Esophagus (tissue), 2 donors: ENCODE measurements at regions not wholly inside any gene's neighbourhood (a gene's known extent, or its start where the extent isn't known, plus 50 kb on each side); places are given as distances from the start of the nearest gene placed in this dataset.
"Not testable (repeated sequence)": the region's sequence is repeated elsewhere in the genome, so short reads cannot be mapped to it uniquely, and the experiment has no call there.

ENCODE experiments used
- H3K27ac ChIP-seq, 2 donors: one replicate each; pipeline ENCODE4 v1.5.1; 2013; ENCODE audit warnings: low read depth in 2 of 2, mild to moderate bottlenecking in 2 of 2, inconsistent platforms in 1 of 2, low read length in 1 of 2, moderate library complexity in 1 of 2
- H3K27me3 ChIP-seq, 2 donors: one replicate each; pipeline ENCODE4 v1.6.1; 2013; ENCODE audit warnings: low read length in 2 of 2, control low read depth in 1 of 2, mild to moderate bottlenecking in 1 of 2; ENCODE audit not compliant: insufficient read depth in 2 of 2, control insufficient read depth in 1 of 2
- H3K36me3 ChIP-seq, 2 donors: one replicate each; pipeline ENCODE4 v1.6.1; 2013; ENCODE audit warnings: low read length in 1 of 2; ENCODE audit not compliant: control insufficient read depth in 2 of 2, insufficient read depth in 2 of 2
- H3K4me1 ChIP-seq, 2 donors: one replicate each; pipeline ENCODE4 v1.6.1; 2013; ENCODE audit warnings: low read length in 1 of 2; ENCODE audit not compliant: control insufficient read depth in 2 of 2, insufficient read depth in 2 of 2
- H3K4me3 ChIP-seq, 2 donors: one replicate each; pipeline ENCODE4 v1.5.1; 2013; ENCODE audit warnings: low read length in 2 of 2, mild to moderate bottlenecking in 2 of 2, low read depth in 1 of 2, moderate library complexity in 1 of 2
- H3K9me3 ChIP-seq, 2 donors: one replicate each; pipeline ENCODE4 v1.6.1; 2013; ENCODE audit warnings: mild to moderate bottlenecking in 2 of 2, low read depth in 1 of 2, low read length in 1 of 2, moderate library complexity in 1 of 2; ENCODE audit not compliant: control insufficient read depth in 2 of 2, insufficient read depth in 1 of 2
- WGBS, 2 donors: extraction: QIAGEN DNeasy Blood & Tissue Kit; methylation state at CpG; one replicate each; pipeline ENCODE4 v1.1.7; 2013; 5-methylcytosine and 5-hydroxymethylcytosine counted together
- donor health status: healthy with polysubstance abuse.
- donor health status: Bipolar disorder and iron deficiency.

DNA sequence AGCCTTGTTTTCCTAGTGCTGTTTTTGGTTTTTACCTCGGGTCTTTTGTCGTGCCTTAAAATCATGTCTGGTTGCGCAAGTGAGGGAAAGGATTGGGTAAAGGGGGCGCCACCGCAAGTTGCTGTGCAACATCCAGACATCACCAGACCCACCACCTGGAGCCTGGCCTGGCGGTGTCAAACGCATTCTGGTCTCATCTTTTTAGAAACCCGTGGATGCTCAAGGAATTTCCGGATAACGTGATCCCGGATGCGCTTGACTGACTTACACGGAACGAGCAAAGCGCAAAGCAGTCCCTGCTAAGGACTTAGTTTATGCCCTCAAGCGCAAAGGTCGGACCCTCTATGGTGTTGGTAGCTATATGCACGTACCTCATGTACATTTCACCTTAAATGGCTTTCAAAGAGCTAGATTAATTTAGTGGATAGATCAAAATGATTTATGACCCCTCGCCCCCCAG lies 105.2 kb downstream of the OR2B2 start:
- Histone ChIP-seq H3K27ac (peak overlapping the region; percentile 80 to 94), H3K27me3 (no peaks in the 10 kb centered on the region), H3K4me3 (peak overlapping the region; percentile 58 to 59), H3K4me1 (peaks cover 3 to 7% of the 10 kb centered on the region in 2 donors), H3K36me3 (no peaks in the 10 kb centered on the region), H3K9me3 (no peaks in the 10 kb centered on the region)
- 3 to 5% methylated on average over 19 of the region's 19 CpGs for WGBS, 2 donors

DNA sequence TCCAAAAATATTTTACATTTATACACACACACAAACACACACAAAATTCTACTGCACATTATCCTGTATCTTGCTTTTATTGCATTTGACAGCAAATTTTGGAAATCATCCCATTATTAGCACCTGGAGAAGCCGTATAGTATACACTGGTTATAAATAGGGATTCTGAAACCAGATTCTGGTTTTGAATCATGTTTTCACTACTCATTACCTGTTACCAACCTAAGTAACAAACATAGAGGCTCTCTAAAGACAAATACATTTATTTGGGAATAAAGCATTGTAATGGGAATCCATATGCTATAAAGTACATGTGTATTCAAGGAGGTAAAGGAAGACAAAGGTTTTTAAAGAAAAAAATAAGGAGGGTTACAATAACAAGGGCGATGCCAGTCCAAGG lies 106.8 kb downstream of the OR2B2 start:
- Histone ChIP-seq H3K36me3 (no peaks in the 10 kb centered on the region), H3K9me3 (no peaks in the 10 kb centered on the region)
- WGBS, 2 donors = 88 to 93% methylated on average over 2 of the region's 2 CpGs

DNA sequence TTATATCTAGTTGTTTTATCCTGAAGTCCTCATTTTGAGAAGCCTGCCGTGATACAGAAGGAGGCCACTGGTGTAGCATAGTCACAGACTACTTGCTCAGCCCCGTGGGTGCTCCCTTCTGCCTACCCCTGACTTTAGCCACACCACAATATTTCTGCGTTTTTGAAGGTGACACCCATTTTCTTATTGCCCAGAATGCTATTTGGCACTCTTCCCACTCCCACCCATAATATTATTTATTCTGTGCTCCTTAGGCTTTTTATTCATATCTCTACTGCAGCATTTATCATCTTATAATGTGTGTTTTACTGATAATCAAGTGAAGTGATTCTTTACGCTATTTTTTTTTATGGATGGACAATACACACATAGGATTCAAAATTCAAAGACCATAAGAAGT lies 107.3 kb downstream of the OR2B2 start:
- Histone ChIP-seq H3K27ac (no peak overlapping the region), H3K27me3 (no peaks in the 10 kb centered on the region), H3K4me3 (no peak overlapping the region), H3K36me3 (no peaks in the 10 kb centered on the region), H3K4me1 (peaks cover 0 to 7% of the 10 kb centered on the region in 2 donors), H3K9me3 (no peaks in the 10 kb centered on the region)
- WGBS, 2 donors = 86 to 90% methylated on average over 4 of the region's 4 CpGs

More for the DNA sequence above, 106.8 kb downstream of the OR2B2 start:
- Histone ChIP-seq H3K27ac (no peak overlapping the region), H3K27me3 (no peaks in the 10 kb centered on the region), H3K4me3 (no peak overlapping the region), H3K4me1 (peaks cover 3 to 7% of the 10 kb centered on the region in 2 donors)

DNA sequence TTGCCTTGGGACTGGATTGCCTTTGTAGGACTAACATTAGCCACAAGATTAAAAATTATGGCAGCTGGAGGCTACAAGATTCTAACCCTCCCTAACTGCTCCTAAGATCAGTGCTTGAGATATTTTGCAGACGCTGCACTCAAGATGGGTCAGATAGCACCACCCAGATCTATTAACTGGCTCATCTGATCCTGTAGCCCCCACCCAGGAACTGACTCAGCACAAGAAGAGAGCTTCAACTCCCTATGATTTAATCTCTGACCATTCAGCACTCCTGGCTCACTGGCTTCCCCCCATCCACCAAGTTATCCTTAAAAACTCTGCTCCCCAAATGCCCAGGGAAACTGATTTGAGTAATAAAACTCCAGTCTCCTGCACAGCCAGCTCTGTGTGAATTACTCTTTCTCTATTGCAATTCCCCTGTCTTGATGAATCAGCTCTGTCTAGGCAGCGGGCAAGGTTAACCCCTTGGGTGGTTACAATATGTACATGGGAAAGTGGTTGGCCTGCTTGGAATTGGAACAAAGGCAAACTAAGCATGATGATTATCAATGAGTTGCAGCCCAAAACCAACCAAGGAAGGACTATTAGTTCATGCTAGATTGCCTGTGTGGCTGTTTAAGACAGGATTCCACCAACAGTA lies 111.3 kb downstream of the OR2B2 start:
- WGBS, 2 donors = 78% methylated on average over 2 of the region's 2 CpGs
- Histone ChIP-seq H3K4me3 (no peak overlapping the region), H3K4me1 (no peaks in the 10 kb centered on the region), H3K27me3 (no peaks in the 10 kb centered on the region), H3K27ac (no peak overlapping the region), H3K36me3 (no peaks in the 10 kb centered on the region), H3K9me3 (no peaks in the 10 kb centered on the region)

DNA sequence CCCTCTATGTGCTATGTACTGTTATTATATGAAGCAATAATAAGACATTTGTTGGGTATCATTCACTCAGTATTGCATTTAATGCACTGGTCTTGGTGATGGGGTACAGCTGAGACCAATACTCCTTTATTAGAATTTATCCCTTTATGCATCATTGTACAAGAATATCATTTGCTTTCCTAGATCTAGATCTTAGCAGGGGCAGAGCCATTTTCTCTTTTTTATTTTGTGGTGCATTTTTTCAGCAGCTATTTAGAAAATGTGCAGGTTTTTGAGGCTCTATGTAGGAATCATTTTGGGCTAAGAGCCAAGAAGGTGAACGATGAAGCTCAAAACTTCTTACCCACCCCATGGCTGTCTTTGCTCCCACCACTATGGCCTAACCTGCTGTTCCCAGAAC lies 114.2 kb downstream of the OR2B2 start:
- Histone ChIP-seq H3K36me3 (no peaks in the 10 kb centered on the region), H3K4me1 (no peaks in the 10 kb centered on the region), H3K9me3 (no peaks in the 10 kb centered on the region), H3K27ac (no peak overlapping the region), H3K4me3 (no peak overlapping the region), H3K27me3 (no peaks in the 10 kb centered on the region)
- WGBS, 2 donors = 68 to 76% methylated on average over 1 of the region's 1 CpG

DNA sequence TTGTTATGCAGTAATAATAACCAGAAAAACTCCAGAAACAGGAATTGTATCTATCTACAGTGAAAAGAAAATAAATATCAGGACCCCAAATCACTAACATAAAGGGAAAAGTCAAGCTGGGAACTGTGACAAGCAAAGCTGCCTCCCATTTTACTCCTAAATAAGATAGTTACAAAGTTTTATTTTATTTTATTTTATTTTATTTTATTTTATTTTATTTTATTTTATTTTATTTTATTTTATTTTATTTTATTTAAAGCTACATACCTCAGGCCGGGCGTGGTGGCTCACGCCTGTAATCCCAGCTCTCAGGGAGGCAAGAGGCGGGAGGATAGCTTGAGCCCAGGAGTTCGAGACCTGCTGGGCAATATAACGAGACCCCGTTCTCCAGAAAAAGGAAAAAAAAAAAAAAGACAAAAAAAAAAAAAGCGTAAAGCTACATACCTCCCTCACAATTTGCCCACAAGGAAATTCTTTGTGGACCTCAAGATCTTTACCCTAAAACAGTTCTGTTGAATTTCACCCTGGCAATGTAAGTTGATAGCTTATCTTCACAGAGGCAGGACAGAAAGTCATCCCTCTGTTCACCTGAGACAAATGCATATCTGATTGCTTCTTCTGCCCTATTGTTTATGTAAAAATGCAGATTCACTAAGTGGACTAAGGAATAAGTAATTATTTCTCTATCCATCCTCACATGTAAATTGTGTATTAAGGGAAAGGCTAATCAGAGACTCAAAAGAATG lies 115.3 kb downstream of the OR2B2 start:
- 88 to 90% methylated on average over 8 of the region's 8 CpGs for WGBS, 2 donors
- H3K36me3 ChIP-seq, H3K4me3 ChIP-seq, H3K27me3 ChIP-seq, H3K9me3 ChIP-seq, H3K4me1 ChIP-seq, H3K27ac ChIP-seq: not testable (repeated sequence)

DNA sequence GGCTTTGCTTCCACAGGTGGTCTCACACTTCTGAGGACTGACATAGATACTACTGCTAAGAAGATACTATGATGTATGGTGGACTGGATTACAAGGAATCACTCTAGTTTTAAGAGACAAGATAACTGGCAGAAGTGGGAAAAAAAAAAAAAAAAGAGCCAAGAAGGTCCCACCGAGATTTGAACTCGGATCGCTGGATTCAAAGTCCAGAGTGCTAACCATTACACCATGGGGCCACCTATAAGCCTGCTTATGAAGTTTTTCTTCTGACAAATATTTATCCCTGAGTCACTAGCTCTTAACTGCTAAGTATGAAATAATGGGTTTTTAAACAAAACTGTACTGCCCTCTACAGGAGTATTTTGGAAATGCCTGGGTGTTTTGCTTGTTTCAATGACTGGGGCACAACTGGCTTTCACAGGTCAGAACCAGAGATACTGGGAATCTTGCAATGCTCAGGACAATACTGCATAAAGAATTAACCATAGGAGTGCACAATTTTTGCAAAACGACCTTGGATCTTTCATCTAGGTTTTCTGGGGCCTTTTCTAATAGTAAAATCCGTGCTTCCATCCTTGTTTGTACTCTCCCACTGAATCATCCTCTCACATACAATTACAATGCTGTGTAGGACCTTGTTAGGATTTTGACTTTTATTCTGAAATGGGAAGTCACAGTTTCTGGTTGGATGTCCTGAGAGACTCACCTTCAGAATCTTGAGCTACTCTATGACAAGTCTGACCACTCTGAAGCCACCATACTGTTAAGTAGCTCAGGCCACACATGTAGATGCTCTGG lies 116.3 kb downstream of the OR2B2 start:
- Histone ChIP-seq H3K27ac (no peak overlapping the region), H3K9me3 (no peaks in the 10 kb centered on the region), H3K36me3 (no peaks in the 10 kb centered on the region), H3K4me3 (no peak overlapping the region), H3K4me1 (no peaks in the 10 kb centered on the region), H3K27me3 (no peaks in the 10 kb centered on the region)
- WGBS, 2 donors = 2 to 7% methylated on average over 5 of the region's 5 CpGs

DNA sequence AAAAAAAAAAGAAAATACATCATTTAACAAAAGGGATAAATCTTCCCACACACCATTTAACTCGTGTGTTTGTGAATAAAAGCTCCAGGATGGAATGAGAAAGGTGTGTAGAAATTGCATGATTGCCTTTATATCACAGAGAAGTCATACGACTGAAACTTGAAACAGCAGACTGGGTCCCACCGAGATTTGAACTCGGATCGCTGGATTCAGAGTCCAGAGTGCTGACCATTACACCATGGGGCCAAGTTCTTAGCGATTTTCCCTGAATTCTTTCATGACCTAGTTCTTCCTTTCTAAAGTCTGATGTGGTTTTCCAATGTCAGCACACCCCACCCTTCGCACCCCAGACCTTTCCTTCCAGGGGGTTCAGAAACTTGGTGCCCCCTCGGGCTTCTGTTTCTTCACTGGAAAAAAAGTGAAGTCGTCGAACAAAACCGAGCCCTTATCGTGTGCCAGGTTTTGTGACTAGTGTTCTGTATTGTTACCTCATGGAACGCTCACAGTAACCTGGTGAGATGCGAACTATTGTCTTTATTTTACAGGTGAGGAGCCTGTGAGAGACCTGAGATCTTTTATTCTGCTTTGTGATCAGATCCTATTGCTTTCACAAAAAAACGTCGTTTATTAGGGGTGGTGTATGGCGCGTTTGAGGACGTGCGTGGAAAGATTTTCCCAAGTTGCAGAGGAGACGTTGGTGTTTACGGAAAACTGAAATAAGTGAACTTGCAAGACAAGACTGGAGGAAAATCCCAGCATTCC lies 120.8 kb downstream of the OR2B2 start:
- no peaks in the 10 kb centered on the region for H3K27me3 ChIP-seq
- H3K4me1 ChIP-seq = no peaks in the 10 kb centered on the region
- 2 to 3% methylated on average over 22 of the region's 22 CpGs for WGBS, 2 donors
- no peak overlapping the region for H3K27ac ChIP-seq
- peak overlapping the region; percentile 26 to 65 for H3K4me3 ChIP-seq
- H3K36me3 ChIP-seq = no peaks in the 10 kb centered on the region
- no peaks in the 10 kb centered on the region for H3K9me3 ChIP-seq

DNA sequence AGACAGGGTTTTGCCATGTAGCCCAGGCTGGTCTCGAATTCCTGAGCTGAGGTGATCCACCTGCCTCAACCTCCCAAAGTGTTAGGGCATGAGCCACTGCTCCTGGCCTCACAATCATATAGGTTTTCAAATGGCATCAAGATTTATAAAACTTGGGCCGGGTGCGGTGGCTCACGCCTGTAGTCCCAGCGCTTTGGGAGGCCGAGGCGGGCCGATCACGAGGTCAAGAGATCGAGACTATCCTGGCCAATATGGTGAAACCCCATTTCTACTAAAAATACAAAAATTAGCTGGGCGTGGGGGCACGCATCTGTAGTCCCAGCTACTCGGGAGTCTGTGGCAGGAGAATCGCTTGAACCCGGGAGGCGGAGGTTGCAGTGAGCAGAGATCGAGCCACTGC lies 123.8 kb downstream of the OR2B2 start:
- not testable (repeated sequence) for H3K27ac ChIP-seq, H3K4me1 ChIP-seq, H3K9me3 ChIP-seq, H3K4me3 ChIP-seq, H3K27me3 ChIP-seq, H3K36me3 ChIP-seq
- WGBS, 2 donors = 94 to 95% methylated on average over 17 of the region's 17 CpGs
